ENCODE measurements at regions not wholly inside any gene's neighbourhood (a gene's known extent, or its start where the extent isn't known, plus 50 kb on each side); places are given as distances from the start of the nearest gene placed in this dataset.

- Histone ChIP-seq H3K4me1 (ENCODE audit: insufficient read depth, low read length) (peaks cover 29% of the 10 kb centered on the region), H3K36me3 (ENCODE audit: insufficient read depth, low read length) (no peaks in the 10 kb centered on the region), H3K27me3 (ENCODE audit: insufficient read depth, low read length) (no peaks in the 10 kb centered on the region), H3K9me3 (ENCODE audit: control insufficient read depth in 1 of 2, low read length in 2 of 2) (no peaks in the 10 kb centered on the region), H3K27ac (ENCODE audit: low read depth, low read length) (no peak overlapping the region), H3K4me3 (ENCODE audit: low read length in 2 of 2) (no peak overlapping the region)
- ChIA-PET CTCF (ENCODE audit: partially characterized antibody) (interaction anchor here (1.1 to 1.2 kb wide), 2 partner anchors 7 to 271 kb away, joined by 3 to 4 read pairs; partner anchors contain the start of gene IL18R1), POLR2A (ENCODE audit: partially characterized antibody) (no interaction called here)
- Mint-ChIP-seq H3K4me1 (peaks cover 26 to 43% (median 35%) of the 10 kb centered on the region in 4 donors), H3K27ac (peak overlapping the region in 2 of 7 donors; percentile 45 to 63), H3K36me3 (no peaks in the 10 kb centered on the region), H3K9me3 (peaks cover 0 to 9% (median 5%) of the 10 kb centered on the region in 8 donors), H3K27me3 (no peaks in the 10 kb centered on the region), H3K4me3 (no peak overlapping the region)
- intact Hi-C loops (cut with micrococcal nuclease), result loop anchor here (10.0 kb wide), 1 partner anchor 270 kb away; the partner anchor contains the start of gene IL18R1
- DNase-seq, result no peak
Observed at GRCh38 chr2:102084651-102085050, 57.9 kb upstream of the IL1R1 start.

- no peaks in the 10 kb centered on the region for H3K9me3 ChIP-seq (ENCODE audit: control insufficient read depth in 1 of 2, low read length in 2 of 2)
- peaks cover 29% of the 10 kb centered on the region for H3K4me1 ChIP-seq (ENCODE audit: insufficient read depth, low read length)
- intact Hi-C loops (cut with micrococcal nuclease), result loop anchor here (10.0 kb wide), 1 partner anchor 270 kb away; the partner anchor contains the start of gene IL18R1
- CTCF ChIA-PET (ENCODE audit: partially characterized antibody), result interaction anchor here (1.0 kb wide), 1 partner anchor 155 kb away, joined by 5 read pairs; no protein-coding TSS in a partner anchor
- H3K4me3 ChIP-seq (ENCODE audit: low read length in 2 of 2), result no peak overlapping the region
- peaks cover 0 to 10% (median 6%) of the 10 kb centered on the region in 8 donors for H3K9me3 Mint-ChIP-seq
- H3K27ac ChIP-seq (ENCODE audit: low read depth, low read length), result no peak overlapping the region
- peak overlapping the region in 1 of 7 donors; percentile 36 for H3K27ac Mint-ChIP-seq
- H3K27me3 ChIP-seq (ENCODE audit: insufficient read depth, low read length), result no peaks in the 10 kb centered on the region
- H3K4me3 Mint-ChIP-seq, result no peak overlapping the region
- POLR2A ChIA-PET (ENCODE audit: partially characterized antibody), result no interaction called here
- H3K36me3 Mint-ChIP-seq, result no peaks in the 10 kb centered on the region
- DNase-seq, result no peak
- peaks cover 26 to 41% (median 34%) of the 10 kb centered on the region in 4 donors for H3K4me1 Mint-ChIP-seq
- no peaks in the 10 kb centered on the region for H3K27me3 Mint-ChIP-seq
- H3K36me3 ChIP-seq (ENCODE audit: insufficient read depth, low read length), result no peaks in the 10 kb centered on the region
Observed at GRCh38 chr2:102085238-102085637, 57.3 kb upstream of the IL1R1 start.

GRCh38 chr2:102086150-102086872 lies 56.2 kb upstream of the IL1R1 start:
- ChIA-PET CTCF (ENCODE audit: partially characterized antibody) (interaction anchor here (1.0 to 1.3 kb wide), 2 partner anchors 80 to 154 kb away, joined by 3 to 5 read pairs; no protein-coding TSS in a partner anchor), POLR2A (ENCODE audit: partially characterized antibody) (no interaction called here)
- intact Hi-C loops (cut with micrococcal nuclease), result loop anchor here (10.0 kb wide), 1 partner anchor 268 kb away; the partner anchor contains the start of gene IL18R1
- no peak overlapping the region for H3K4me3 ChIP-seq (ENCODE audit: low read length in 2 of 2)
- DNase-seq, result no peak
- Mint-ChIP-seq H3K4me3 (no peak overlapping the region), H3K27ac (no peak overlapping the region), H3K9me3 (peaks cover 0 to 21% (median 13%) of the 10 kb centered on the region in 8 donors), H3K27me3 (peaks cover 0 to 1% of the 10 kb centered on the region in 2 donors), H3K4me1 (peaks cover 20 to 30% (median 25%) of the 10 kb centered on the region in 4 donors), H3K36me3 (peaks cover 0 to 4% of the 10 kb centered on the region in 2 donors)
- H3K27me3 ChIP-seq (ENCODE audit: insufficient read depth, low read length), result no peaks in the 10 kb centered on the region
- no peaks in the 10 kb centered on the region for H3K9me3 ChIP-seq (ENCODE audit: control insufficient read depth in 1 of 2, low read length in 2 of 2)
- peaks cover 21% of the 10 kb centered on the region for H3K4me1 ChIP-seq (ENCODE audit: insufficient read depth, low read length)
- no peak overlapping the region for H3K27ac ChIP-seq (ENCODE audit: low read depth, low read length)
- H3K36me3 ChIP-seq (ENCODE audit: insufficient read depth, low read length), result no peaks in the 10 kb centered on the region

- POLR2A ChIA-PET (ENCODE audit: partially characterized antibody), result no interaction called here
- Mint-ChIP-seq H3K27me3 (peaks cover 0 to 1% of the 10 kb centered on the region in 2 donors), H3K36me3 (peaks cover 0 to 4% of the 10 kb centered on the region in 2 donors), H3K9me3 (peaks cover 0 to 24% (median 13%) of the 10 kb centered on the region in 8 donors), H3K27ac (no peak overlapping the region), H3K4me3 (no peak overlapping the region), H3K4me1 (no peaks in the 10 kb centered on the region)
- no peak overlapping the region for H3K27ac ChIP-seq (ENCODE audit: low read depth, low read length)
- H3K36me3 ChIP-seq (ENCODE audit: insufficient read depth, low read length), result no peaks in the 10 kb centered on the region
- H3K9me3 ChIP-seq (ENCODE audit: control insufficient read depth in 1 of 2, low read length in 2 of 2), result no peaks in the 10 kb centered on the region
- CTCF ChIA-PET (ENCODE audit: partially characterized antibody), result interaction anchor here (2.4 kb wide), 1 partner anchor 149 kb away, joined by 5 read pairs; no protein-coding TSS in a partner anchor
- H3K4me1 ChIP-seq (ENCODE audit: insufficient read depth, low read length), result no peaks in the 10 kb centered on the region
- H3K4me3 ChIP-seq (ENCODE audit: low read length in 2 of 2), result no peak overlapping the region
- no peak for DNase-seq
- H3K27me3 ChIP-seq (ENCODE audit: insufficient read depth, low read length), result no peaks in the 10 kb centered on the region
- intact Hi-C loops (cut with micrococcal nuclease), result no loop called here
Observed at GRCh38 chr2:102091121-102091520, 51.4 kb upstream of the IL1R1 start.

- no peaks in the 10 kb centered on the region for H3K4me1 ChIP-seq (ENCODE audit: insufficient read depth, low read length)
- H3K27me3 ChIP-seq (ENCODE audit: insufficient read depth, low read length), result no peaks in the 10 kb centered on the region
- H3K27ac ChIP-seq (ENCODE audit: low read depth, low read length), result no peak overlapping the region
- no peaks in the 10 kb centered on the region for H3K36me3 ChIP-seq (ENCODE audit: insufficient read depth, low read length)
- H3K4me3 ChIP-seq (ENCODE audit: low read length in 2 of 2), result no peak overlapping the region
- H3K9me3 ChIP-seq (ENCODE audit: control insufficient read depth in 1 of 2, low read length in 2 of 2), result no peaks in the 10 kb centered on the region
- H3K4me3 Mint-ChIP-seq, result no peak overlapping the region
- ChIA-PET POLR2A (ENCODE audit: partially characterized antibody) (no interaction called here), CTCF (ENCODE audit: partially characterized antibody) (interaction anchor here (1.1 to 2.4 kb wide), 3 partner anchors 8 to 149 kb away, joined by 4 to 5 read pairs (median 4); no protein-coding TSS in a partner anchor)
- peaks cover 0 to 24% (median 13%) of the 10 kb centered on the region in 8 donors for H3K9me3 Mint-ChIP-seq
- H3K27me3 Mint-ChIP-seq, result peaks cover 0 to 1% of the 10 kb centered on the region in 2 donors
- H3K4me1 Mint-ChIP-seq, result no peaks in the 10 kb centered on the region
- H3K27ac Mint-ChIP-seq, result no peak overlapping the region
- H3K36me3 Mint-ChIP-seq, result peaks cover 0 to 4% of the 10 kb centered on the region in 2 donors
- no peak for DNase-seq
- intact Hi-C loops (cut with micrococcal nuclease), result no loop called here
Observed at GRCh38 chr2:102091908-102092307, 50.6 kb upstream of the IL1R1 start.

GRCh38 chr2:102092535-102092934 lies 50.0 kb upstream of the IL1R1 start:
- intact Hi-C loops (cut with micrococcal nuclease), result no loop called here
- H3K36me3 Mint-ChIP-seq, result peaks cover 0 to 4% of the 10 kb centered on the region in 2 donors
- CTCF ChIA-PET (ENCODE audit: partially characterized antibody), result interaction anchor here (1.1 to 2.4 kb wide), 3 partner anchors 9 to 148 kb away, joined by 4 to 5 read pairs (median 4); no protein-coding TSS in a partner anchor
- H3K4me1 ChIP-seq (ENCODE audit: insufficient read depth, low read length), result no peaks in the 10 kb centered on the region
- H3K4me3 ChIP-seq (ENCODE audit: low read length in 2 of 2), result no peak overlapping the region
- H3K9me3 ChIP-seq (ENCODE audit: control insufficient read depth in 1 of 2, low read length in 2 of 2), result no peaks in the 10 kb centered on the region
- no peak for DNase-seq
- H3K36me3 ChIP-seq (ENCODE audit: insufficient read depth, low read length), result no peaks in the 10 kb centered on the region
- peaks cover 0 to 1% of the 10 kb centered on the region in 2 donors for H3K27me3 Mint-ChIP-seq
- H3K9me3 Mint-ChIP-seq, result peaks cover 0 to 24% (median 13%) of the 10 kb centered on the region in 8 donors
- POLR2A ChIA-PET (ENCODE audit: partially characterized antibody), result no interaction called here
- H3K4me1 Mint-ChIP-seq, result no peaks in the 10 kb centered on the region
- no peak overlapping the region for H3K27ac Mint-ChIP-seq
- no peak overlapping the region for H3K4me3 Mint-ChIP-seq
- no peaks in the 10 kb centered on the region for H3K27me3 ChIP-seq (ENCODE audit: insufficient read depth, low read length)
- no peak overlapping the region for H3K27ac ChIP-seq (ENCODE audit: low read depth, low read length)
